Subcutaneous adipose tissue (tissue), 1 donor: ENCODE measurements at regions not wholly inside any gene's neighbourhood (a gene's known extent, or its start where the extent isn't known, plus 50 kb on each side); places are given as distances from the start of the nearest gene placed in this dataset.

Experiments
- CTCF ChIP-seq: fragments of 450-650 bp; IDR thresholded peaks from one replicate; pipeline ENCODE4 v1.5.1; 2016; ENCODE audit warnings: low read depth, mild to moderate bottlenecking, control low read depth, antibody characterized with exemption, moderate library complexity

GRCh38 chr20:55333798-55334197, 671.5 kb downstream of the CBLN4 start:
- TF ChIP-seq CTCF = no peak

GRCh38 chr20:55329108-55329507, 676.2 kb downstream of the CBLN4 start:
- no peak for TF ChIP-seq CTCF

- no peak for TF ChIP-seq CTCF
Observed at GRCh38 chr20:55322745-55323144, 682.6 kb downstream of the CBLN4 start.

- TF ChIP-seq CTCF = no peak
Observed at GRCh38 chr20:55316753-55317152, 688.6 kb downstream of the CBLN4 start.

- TF ChIP-seq CTCF = no peak
Observed at GRCh38 chr20:55291261-55291660, 714.1 kb downstream of the CBLN4 start.

- no peak for TF ChIP-seq CTCF
Observed at GRCh38 chr20:55283889-55284288, 721.4 kb downstream of the CBLN4 start.

GRCh38 chr20:55273149-55273548, 732.2 kb downstream of the CBLN4 start:
- TF ChIP-seq CTCF = no peak

- no peak for TF ChIP-seq CTCF
Observed at GRCh38 chr20:55271371-55271770, 733.9 kb downstream of the CBLN4 start.
